IMR-90 (cell line): ENCODE measurements at regions not wholly inside any gene's neighbourhood (a gene's known extent, or its start where the extent isn't known, plus 50 kb on each side); places are given as distances from the start of the nearest gene placed in this dataset.

Experiments
- ATAC-seq: fragments of 200-7000 bp; cut with Tn5 transposase; 2 replicates; pipeline ENCODE4 v1.9.1; 2020; ENCODE audit warnings: low read depth, mild to moderate bottlenecking, moderate library complexity
- BruUV-seq: library from RNA; stranded (reverse); fragments of 400-500 nt; replicated peaks from 2 replicates; lab custom pipeline; 2021; lab: Mats Ljungman, UMichigan
- CTCF ChIA-PET: fragments of 300-600 bp; formaldehyde crosslinking; extraction: SDS; loops from one replicate; lab custom pipeline; 2021; ENCODE audit warnings: antibody characterized with exemption; lab: Yijun Ruan, JAX
- POLR2A ChIA-PET: fragments of 300-600 bp; sonication (Branson Sonifier 250); formaldehyde crosslinking; loops from one replicate; lab custom pipeline; 2022; ENCODE audit warnings: antibody characterized with exemption; ENCODE audit not compliant: unreplicated experiment; lab: Charles Lee
- DNase-seq: peaks from one replicate; pipeline ENCODE4 v3.0.0; 2013
- H2AFZ ChIP-seq: replicated peaks from 2 replicates; pipeline ENCODE3; 2013; ENCODE audit warnings: low read length, mild to moderate bottlenecking; ENCODE audit not compliant: poor library complexity
- H2AK5ac ChIP-seq: 2 replicates; pipeline ENCODE4 v1.6.1; 2013; ENCODE audit warnings: low read depth, low read length, inconsistent platforms
- H2AK9ac ChIP-seq: replicated peaks from 2 replicates; pipeline ENCODE3; 2013; ENCODE audit warnings: mild to moderate bottlenecking, low read depth, low read length, moderate library complexity; ENCODE audit not compliant: poor library complexity
- H2BK120ac ChIP-seq: 2 replicates; pipeline ENCODE4 v1.6.1; 2013; ENCODE audit warnings: low read depth, low read length, inconsistent platforms
- H2BK15ac ChIP-seq: 3 replicates; pipeline ENCODE4 v1.6.1; 2013; ENCODE audit warnings: low read depth, low read length, inconsistent platforms
- H2BK20ac ChIP-seq: 2 replicates; pipeline ENCODE4 v1.6.1; 2013; ENCODE audit warnings: low read depth, mild to moderate bottlenecking, inconsistent platforms, low read length, moderate library complexity
- H2BK5ac ChIP-seq: 2 replicates; pipeline ENCODE4 v1.6.1; 2013; ENCODE audit warnings: mild to moderate bottlenecking, low read depth, low read length, inconsistent platforms; ENCODE audit not compliant: poor library complexity, severe bottlenecking
- H3K14ac ChIP-seq: replicated peaks from 2 replicates; pipeline ENCODE4 v1.6.1; 2013; ENCODE audit warnings: low read depth, low read length, inconsistent platforms
- H3K18ac ChIP-seq: 2 replicates; pipeline ENCODE4 v1.6.1; 2013; ENCODE audit warnings: low read depth, low read length, control low read depth
- H3K23ac ChIP-seq: 2 replicates; pipeline ENCODE4 v1.6.1; 2013; ENCODE audit warnings: low read depth, low read length, inconsistent platforms
- H3K27ac ChIP-seq: 2 replicates; pipeline ENCODE4 v1.5.1; 2013; ENCODE audit warnings: mild to moderate bottlenecking, control low read depth, low read length; ENCODE audit not compliant: insufficient read depth
- H3K27me3 ChIP-seq: 2 replicates; pipeline ENCODE4 v1.6.1; 2013; ENCODE audit warnings: low read length; ENCODE audit not compliant: control insufficient read depth, insufficient read depth
- H3K36me3 ChIP-seq: 2 replicates; pipeline ENCODE4 v1.6.1; 2013; ENCODE audit warnings: low read length, mixed read lengths; ENCODE audit not compliant: control insufficient read depth, insufficient read depth
- H3K4ac ChIP-seq: 2 replicates; pipeline ENCODE4 v1.6.1; 2013; ENCODE audit warnings: low read depth, low read length, inconsistent platforms
- H3K4me1 ChIP-seq: 2 replicates; pipeline ENCODE4 v1.6.1; 2013; ENCODE audit warnings: low read length, mixed read lengths; ENCODE audit not compliant: control insufficient read depth, insufficient read depth
- H3K4me2 ChIP-seq: 2 replicates; pipeline ENCODE4 v1.6.1; 2013; ENCODE audit warnings: low read depth, mild to moderate bottlenecking, control low read depth, low read length, moderate library complexity
- H3K4me3 ChIP-seq: 2 replicates; pipeline ENCODE4 v1.5.1; 2013; ENCODE audit warnings: low read depth, mild to moderate bottlenecking, control low read depth, low read length, moderate library complexity; ENCODE audit not compliant: insufficient read depth
- H3K56ac ChIP-seq: 2 replicates; pipeline ENCODE4 v1.6.1; 2013; ENCODE audit warnings: low read length, inconsistent platforms; ENCODE audit not compliant: insufficient read depth; ENCODE audit errors: extremely low read depth
- H3K79me1 ChIP-seq, 2 experiments: 2 replicates each; pipeline ENCODE4 v1.6.1; 2013; ENCODE audit warnings: low read length in 2 of 2, inconsistent platforms in 1 of 2, low read depth in 1 of 2
- H3K9ac ChIP-seq: 2 replicates; pipeline ENCODE4 v1.6.1; 2013; ENCODE audit warnings: low read depth, low read length, control low read depth
- H3K9me1 ChIP-seq: 2 replicates; pipeline ENCODE4 v1.6.1; 2013; ENCODE audit warnings: low read length, inconsistent platforms; ENCODE audit not compliant: insufficient read depth
- H3K9me3 ChIP-seq: 2 replicates; pipeline ENCODE4 v1.6.1; 2013; ENCODE audit warnings: low read length; ENCODE audit not compliant: control insufficient read depth, insufficient read depth
- H4K20me1 ChIP-seq: 2 replicates; pipeline ENCODE4 v1.6.1; 2013; ENCODE audit warnings: low read length, inconsistent platforms; ENCODE audit not compliant: insufficient read depth
- H4K5ac ChIP-seq: 2 replicates; pipeline ENCODE4 v1.6.1; 2013; ENCODE audit warnings: mild to moderate bottlenecking, low read depth, low read length, control low read depth
- H4K8ac ChIP-seq, 2 experiments: 2 replicates each; pipeline ENCODE4 v1.6.1; 2013; ENCODE audit warnings: low read depth in 2 of 2, low read length in 2 of 2, control low read depth in 1 of 2, inconsistent platforms in 1 of 2
- H4K91ac ChIP-seq: 2 replicates; pipeline ENCODE4 v1.6.1; 2013; ENCODE audit warnings: low read depth, low read length, inconsistent platforms; ENCODE audit not compliant: insufficient read depth
- BHLHE40 ChIP-seq: fragments of 150-350 bp; IDR thresholded peaks from 2 replicates; pipeline ENCODE4 v1.6.1; 2016; ENCODE audit warnings: mild to moderate bottlenecking, low read depth, low read length
- CEBPB ChIP-seq: IDR thresholded peaks from 2 replicates; pipeline ENCODE4 v1.6.1; 2012; ENCODE audit warnings: low read depth, low read length, improper control_type of control experiment
- CHD1 ChIP-seq: IDR thresholded peaks from 2 replicates; pipeline ENCODE4 v1.6.1; 2012; ENCODE audit warnings: low read depth, low read length, improper control_type of control experiment
- CTCF ChIP-seq: conservative IDR thresholded peaks from 2 replicates; pipeline ENCODE4 v1.5.1; 2012; ENCODE audit warnings: mild to moderate bottlenecking, low read depth, low read length, improper control_type of control experiment
- ELK1 ChIP-seq: fragments of 150-350 bp; IDR thresholded peaks from 2 replicates; pipeline ENCODE4 v1.6.1; 2016; ENCODE audit warnings: low read depth, mild to moderate bottlenecking, low read length, moderate library complexity, borderline replicate concordance
- FOS ChIP-seq: fragments of 150-350 bp; IDR thresholded peaks from 2 replicates; pipeline ENCODE4 v1.6.1; 2016; ENCODE audit warnings: low read depth, low read length
- MAFK ChIP-seq: IDR thresholded peaks from 2 replicates; pipeline ENCODE4 v1.6.1; 2012; ENCODE audit warnings: low read depth, low read length, improper control_type of control experiment
- MAZ ChIP-seq: IDR thresholded peaks from 2 replicates; pipeline ENCODE4 v1.6.1; 2012; ENCODE audit warnings: low read depth, mild to moderate bottlenecking, low read length, improper control_type of control experiment, moderate library complexity, borderline replicate concordance
- MXI1 ChIP-seq: IDR thresholded peaks from 2 replicates; pipeline ENCODE4 v1.6.1; 2012; ENCODE audit warnings: low read depth, mild to moderate bottlenecking, low read length, moderate library complexity, borderline replicate concordance
- NFE2L2 ChIP-seq: fragments of 150-350 bp; IDR thresholded peaks from 2 replicates; pipeline ENCODE4 v1.6.1; 2016; ENCODE audit warnings: low read depth, mild to moderate bottlenecking, low read length
- POLR2A ChIP-seq: IDR thresholded peaks from 2 replicates; pipeline ENCODE4 v1.6.1; 2012; ENCODE audit warnings: mild to moderate bottlenecking, low read depth, low read length
- RAD21 ChIP-seq: IDR thresholded peaks from 2 replicates; pipeline ENCODE4 v1.6.1; 2012; ENCODE audit warnings: low read length, improper control_type of control experiment
- RCOR1 ChIP-seq: IDR thresholded peaks from 2 replicates; pipeline ENCODE4 v1.6.1; 2012; ENCODE audit warnings: mild to moderate bottlenecking, low read length, improper control_type of control experiment; ENCODE audit not compliant: insufficient replicate concordance
- RFX5 ChIP-seq: IDR thresholded peaks from 2 replicates; pipeline ENCODE4 v1.8.0; 2012; ENCODE audit warnings: low read depth, mild to moderate bottlenecking, low read length, moderate library complexity
- SMC3 ChIP-seq: fragments of 150-350 bp; IDR thresholded peaks from 2 replicates; pipeline ENCODE4 v1.6.1; 2016; ENCODE audit warnings: low read depth, mild to moderate bottlenecking, antibody characterized with exemption, low read length, moderate library complexity
- USF2 ChIP-seq: fragments of 150-350 bp; IDR thresholded peaks from 2 replicates; pipeline ENCODE4 v1.6.1; 2017; ENCODE audit warnings: mild to moderate bottlenecking, antibody characterized with exemption, low read length, low read depth
- WGBS, 2 experiments: methylation state at CpG; one replicate each; pipeline versions ENCODE4 v1.1.5 to v1.1.7; 2013; ENCODE audit warnings: missing lambda C conversion rate in 2 of 2; ENCODE audit not compliant: insufficient read length in 1 of 2; ENCODE audit errors: extremely low coverage in 2 of 2; 5-methylcytosine and 5-hydroxymethylcytosine counted together
- dilution Hi-C: fragments of 300-500 bp; cut with HindIII; formaldehyde crosslinking; loops from one replicate; pipeline ENCODE4 v1.14.3; 2018; ENCODE audit warnings: low sequenced_read_pairs; ENCODE audit not compliant: unreplicated experiment
- in situ Hi-C: fragments of 300-500 bp; cut with MboI; formaldehyde crosslinking; loops from 3 replicates; pipeline ENCODE4 v1.14.3; 2019; ENCODE audit warnings: low sequenced_read_pairs, inconsistent platforms, mixed read lengths
- intact Hi-C: fragments of 100-400 bp; cut with micrococcal nuclease; formaldehyde crosslinking; loops from 2 replicates; pipeline ENCODE4 v1.10.0; 2022

- Histone ChIP-seq H3K9me3 (no peaks in the 10 kb centered on the region), H3K14ac (no peak overlapping the region), H2BK20ac (no peak overlapping the region), H3K9ac (no peak overlapping the region), H2BK15ac (no peak overlapping the region), H3K56ac (no peak overlapping the region), H2AK5ac (no peak overlapping the region), H3K9me1 (no peaks in the 10 kb centered on the region), H2AK9ac (no peak overlapping the region), H3K36me3 (no peaks in the 10 kb centered on the region), H2AFZ (no peak overlapping the region), H3K27ac (no peak overlapping the region), H3K23ac (no peak overlapping the region), H3K4me3 (no peak overlapping the region), H3K4ac (no peak overlapping the region), H3K79me1 (no peaks in the 10 kb centered on the region), H4K91ac (no peak overlapping the region), H4K5ac (no peak overlapping the region), H2BK120ac (no peak overlapping the region), H3K27me3 (no peaks in the 10 kb centered on the region), H2BK5ac (no peak overlapping the region), H4K8ac (no peak overlapping the region), H4K20me1 (no peaks in the 10 kb centered on the region), H3K4me1 (peaks cover 7% of the 10 kb centered on the region), H3K18ac (no peak overlapping the region), H3K4me2 (no peak overlapping the region)
- ATAC-seq = no peak
- intact Hi-C loops = loop anchor here (5.0 kb wide), 1 partner anchor 256 kb away; no protein-coding TSS in a partner anchor
- ChIA-PET POLR2A (no interaction called here), CTCF (no interaction called here)
- TF ChIP-seq SMC3 = no peak
- TF ChIP-seq MXI1 = no peak
- no peak for TF ChIP-seq ELK1
- TF ChIP-seq BHLHE40 = no peak
- no peak for TF ChIP-seq FOS
- no peak for TF ChIP-seq CTCF
- TF ChIP-seq MAFK = no peak
- no peak for TF ChIP-seq USF2
- no peak for TF ChIP-seq RAD21
- TF ChIP-seq CHD1 = no peak
- no peak for TF ChIP-seq RFX5
- TF ChIP-seq MAZ = no peak
- TF ChIP-seq POLR2A = no peak
- TF ChIP-seq NFE2L2 = no peak
- no peak for TF ChIP-seq RCOR1
- no peak for TF ChIP-seq CEBPB
- dilution Hi-C loops = no loop called here
- no peak for DNase-seq
- no TSS peak for BruUV-seq
- in situ Hi-C loops = no loop called here
- no CpG with 5 or more reads among the region's 2 CpGs for WGBS, 2 experiments
Observed at GRCh38 chr6:90793771-90794170, 206.9 kb upstream of the MAP3K7 start.
